Mesothelial cell of epicardium (in vitro differentiated cells): ENCODE measurements at regions not wholly inside any gene's neighbourhood (a gene's known extent, or its start where the extent isn't known, plus 50 kb on each side); places are given as distances from the start of the nearest gene placed in this dataset.
"Not testable (repeated sequence)": the region's sequence is repeated elsewhere in the genome, so short reads cannot be mapped to it uniquely, and the experiment has no call there.

Source experiments
- DNase-seq, 2 experiments: peaks; one replicate each; pipeline ENCODE4 v3.0.0; 2021; ENCODE audit warnings: low spot score in 2 of 2; ENCODE audit not compliant: unreplicated experiment in 2 of 2
- H3K27ac Mint-ChIP-seq: 2 replicates; pipeline ENCODE4 v1.8.0; 2021; ENCODE audit warnings: mixed read lengths
- H3K27me3 Mint-ChIP-seq: 2 replicates; pipeline ENCODE4 v1.8.0; 2021; ENCODE audit warnings: low read depth, mixed read lengths
- H3K36me3 Mint-ChIP-seq: 2 replicates; pipeline ENCODE4 v1.8.0; 2021; ENCODE audit warnings: mixed read lengths
- H3K4me1 Mint-ChIP-seq: 2 replicates; pipeline ENCODE4 v1.8.0; 2021; ENCODE audit warnings: mixed read lengths
- H3K4me3 Mint-ChIP-seq: 2 replicates; pipeline ENCODE4 v1.8.0; 2021; ENCODE audit warnings: mild to moderate bottlenecking, moderate library complexity, mixed read lengths
- H3K9me3 Mint-ChIP-seq: 2 replicates; pipeline ENCODE4 v1.8.0; 2021; ENCODE audit warnings: mixed read lengths
- TF ChIP-seq, protein P1 (sequence below): fragments of 200-600 bp; sonication (generic); IDR thresholded peaks from one replicate; pipeline ENCODE4 v1.5.0; 2021; ENCODE audit warnings: antibody characterized with exemption; ENCODE audit not compliant: unreplicated experiment

GRCh38 chr7:37546677-37547076 lies 98.0 kb upstream of the ELMO1 start:
- H3K4me1 Mint-ChIP-seq, result peaks cover 42% of the 10 kb centered on the region
- TF ChIP-seq, protein P1, sequence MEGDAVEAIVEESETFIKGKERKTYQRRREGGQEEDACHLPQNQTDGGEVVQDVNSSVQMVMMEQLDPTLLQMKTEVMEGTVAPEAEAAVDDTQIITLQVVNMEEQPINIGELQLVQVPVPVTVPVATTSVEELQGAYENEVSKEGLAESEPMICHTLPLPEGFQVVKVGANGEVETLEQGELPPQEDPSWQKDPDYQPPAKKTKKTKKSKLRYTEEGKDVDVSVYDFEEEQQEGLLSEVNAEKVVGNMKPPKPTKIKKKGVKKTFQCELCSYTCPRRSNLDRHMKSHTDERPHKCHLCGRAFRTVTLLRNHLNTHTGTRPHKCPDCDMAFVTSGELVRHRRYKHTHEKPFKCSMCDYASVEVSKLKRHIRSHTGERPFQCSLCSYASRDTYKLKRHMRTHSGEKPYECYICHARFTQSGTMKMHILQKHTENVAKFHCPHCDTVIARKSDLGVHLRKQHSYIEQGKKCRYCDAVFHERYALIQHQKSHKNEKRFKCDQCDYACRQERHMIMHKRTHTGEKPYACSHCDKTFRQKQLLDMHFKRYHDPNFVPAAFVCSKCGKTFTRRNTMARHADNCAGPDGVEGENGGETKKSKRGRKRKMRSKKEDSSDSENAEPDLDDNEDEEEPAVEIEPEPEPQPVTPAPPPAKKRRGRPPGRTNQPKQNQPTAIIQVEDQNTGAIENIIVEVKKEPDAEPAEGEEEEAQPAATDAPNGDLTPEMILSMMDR, result no peak
- no peak overlapping the region for H3K4me3 Mint-ChIP-seq
- no peaks in the 10 kb centered on the region for H3K36me3 Mint-ChIP-seq
- peaks cover 36% of the 10 kb centered on the region for H3K27me3 Mint-ChIP-seq
- peak overlapping the region; percentile 13 for H3K27ac Mint-ChIP-seq
- H3K9me3 Mint-ChIP-seq, result peaks cover 7% of the 10 kb centered on the region
- DNase-seq, result no peak

GRCh38 chr7:37549076-37549931 lies 100.6 kb upstream of the ELMO1 start:
- Mint-ChIP-seq H3K4me3 (no peak overlapping the region), H3K27ac (no peak overlapping the region), H3K9me3 (no peaks in the 10 kb centered on the region), H3K4me1 (peaks cover 42% of the 10 kb centered on the region), H3K36me3 (no peaks in the 10 kb centered on the region), H3K27me3 (peaks cover 44% of the 10 kb centered on the region)
- no peak for DNase-seq
- TF ChIP-seq, protein P1, result no peak

DNA sequence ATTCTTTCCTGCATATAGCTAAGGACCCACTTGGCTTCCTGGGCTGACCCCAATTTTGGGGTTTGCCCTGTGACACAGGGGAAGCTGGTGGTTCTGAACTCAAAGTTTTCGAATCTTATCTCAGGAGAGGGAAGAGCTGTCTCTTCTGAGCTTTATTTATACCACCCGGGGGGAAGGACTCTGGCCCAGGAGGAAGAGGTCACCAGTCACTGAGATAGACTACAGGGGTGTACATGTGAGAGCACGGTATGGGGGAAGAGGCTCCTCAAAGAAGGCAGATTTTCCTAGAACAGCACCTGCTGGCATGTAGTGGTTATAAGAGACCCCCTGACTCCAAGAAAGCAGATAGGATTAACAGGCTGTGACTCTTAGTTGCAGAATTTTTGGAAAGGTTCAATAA lies 101.8 kb upstream of the ELMO1 start:
- DNase-seq, result no peak
- peaks cover 37% of the 10 kb centered on the region for H3K27me3 Mint-ChIP-seq
- no peaks in the 10 kb centered on the region for H3K9me3 Mint-ChIP-seq
- TF ChIP-seq, protein P1, result no peak
- no peak overlapping the region for H3K4me3 Mint-ChIP-seq
- no peak overlapping the region for H3K27ac Mint-ChIP-seq
- H3K36me3 Mint-ChIP-seq, result no peaks in the 10 kb centered on the region
- peaks cover 37% of the 10 kb centered on the region for H3K4me1 Mint-ChIP-seq

GRCh38 chr7:37550872-37551271 lies 102.2 kb upstream of the ELMO1 start:
- Mint-ChIP-seq H3K4me1 (peaks cover 34% of the 10 kb centered on the region), H3K4me3 (no peak overlapping the region), H3K9me3 (no peaks in the 10 kb centered on the region), H3K27ac (no peak overlapping the region), H3K27me3 (peaks cover 34% of the 10 kb centered on the region), H3K36me3 (no peaks in the 10 kb centered on the region)
- DNase-seq, result no peak
- TF ChIP-seq, protein P1, result no peak

DNA sequence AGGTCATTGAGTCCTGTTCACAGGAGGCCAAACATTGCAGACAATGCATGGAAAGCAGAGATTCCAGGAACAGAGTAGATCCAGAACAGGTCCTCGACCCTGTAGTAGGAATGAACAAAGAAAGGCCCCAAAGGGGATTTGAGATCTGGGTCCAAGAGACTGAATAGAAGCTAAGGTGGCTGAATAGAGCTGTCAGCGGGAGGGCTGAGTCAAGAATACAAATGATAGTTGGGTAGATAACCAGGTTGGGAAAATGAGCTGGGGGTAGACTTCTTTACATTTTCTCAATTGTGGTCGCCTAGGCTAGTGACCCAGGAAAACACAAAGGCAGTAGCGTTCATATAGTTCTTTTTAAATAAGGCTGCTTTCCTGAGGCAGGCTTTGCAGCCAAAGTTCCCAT lies 103.4 kb upstream of the ELMO1 start:
- DNase-seq, result no peak
- Mint-ChIP-seq H3K9me3 (no peaks in the 10 kb centered on the region), H3K4me1 (peaks cover 23% of the 10 kb centered on the region), H3K27me3 (peaks cover 37% of the 10 kb centered on the region), H3K4me3 (no peak overlapping the region), H3K36me3 (no peaks in the 10 kb centered on the region), H3K27ac (no peak overlapping the region)
- TF ChIP-seq, protein P1, result no peak

DNA sequence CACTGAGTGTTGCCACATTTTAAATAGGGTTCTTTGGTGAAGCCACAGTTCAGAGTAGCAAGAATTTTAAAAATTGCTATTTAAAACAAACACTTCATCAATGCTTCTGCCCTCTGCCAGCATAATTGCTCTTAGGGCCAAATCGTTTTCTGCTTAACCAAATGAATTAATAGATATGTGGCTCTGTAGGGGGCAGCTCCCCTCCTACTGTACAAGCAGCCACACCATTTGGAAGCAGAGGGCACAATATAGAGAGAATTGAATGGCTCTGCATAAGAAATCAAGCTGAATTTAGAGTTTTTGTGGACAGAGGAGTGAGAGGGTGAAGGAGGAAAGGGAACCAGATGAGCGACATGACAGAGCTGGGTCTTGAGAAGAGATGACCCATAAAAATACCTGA lies 103.8 kb upstream of the ELMO1 start:
- not testable (repeated sequence) for H3K27ac Mint-ChIP-seq

More for the DNA sequence above, 103.8 kb upstream of the ELMO1 start:
- H3K4me1 Mint-ChIP-seq, result peaks cover 19% of the 10 kb centered on the region
- not testable (repeated sequence) for H3K9me3 Mint-ChIP-seq, H3K4me3 Mint-ChIP-seq, DNase-seq, H3K36me3 Mint-ChIP-seq
- peaks cover 36% of the 10 kb centered on the region for H3K27me3 Mint-ChIP-seq
